Epithelial cell of esophagus (primary cell): ENCODE measurements at regions not wholly inside any gene's neighbourhood (a gene's known extent, or its start where the extent isn't known, plus 50 kb on each side); places are given as distances from the start of the nearest gene placed in this dataset.
"Not testable (repeated sequence)": the region's sequence is repeated elsewhere in the genome, so short reads cannot be mapped to it uniquely, and the experiment has no call there.

Source experiments
- DNase-seq: peaks from one replicate; pipeline ENCODE4 v3.0.0; 2010; ENCODE audit warnings: low read depth
- H3K4me3 ChIP-seq: 2 replicates; pipeline ENCODE4 v1.5.1; 2011; ENCODE audit warnings: mild to moderate bottlenecking, low read length, control low read depth
- CTCF ChIP-seq: IDR thresholded peaks from 2 replicates; pipeline ENCODE4 v1.5.1; 2011; ENCODE audit warnings: low read depth, mild to moderate bottlenecking, low read length, control low read depth, inconsistent platforms; ENCODE audit not compliant: insufficient read depth; ENCODE audit errors: missing control alignments

DNA sequence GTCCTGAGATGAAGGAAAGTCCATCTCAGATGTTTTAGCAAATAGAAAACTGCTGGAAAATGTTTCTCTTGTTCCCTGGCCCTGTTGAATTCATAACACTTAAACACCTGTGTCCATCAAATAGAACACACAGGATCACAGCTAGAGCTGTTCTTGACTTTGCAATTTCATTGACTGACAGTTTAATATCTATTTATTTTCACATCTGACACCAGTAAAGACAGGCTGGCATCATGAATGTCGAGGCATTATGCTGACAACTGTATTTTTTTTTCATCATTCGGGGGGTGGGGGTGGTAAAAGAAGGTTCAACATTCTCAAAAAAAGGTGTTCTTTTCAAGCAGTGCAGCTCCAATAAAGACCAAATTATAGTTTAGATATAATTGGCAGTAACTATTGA lies 591.2 kb upstream of the PTBP2 start:
- H3K4me3 ChIP-seq = no peak overlapping the region
- no peak for TF ChIP-seq CTCF
- DNase-seq = no peak

GRCh38 chr1:96144636-96145035 lies 576.9 kb upstream of the PTBP2 start:
- no peak for TF ChIP-seq CTCF
- DNase-seq = no peak
- H3K4me3 ChIP-seq = no peak overlapping the region

DNA sequence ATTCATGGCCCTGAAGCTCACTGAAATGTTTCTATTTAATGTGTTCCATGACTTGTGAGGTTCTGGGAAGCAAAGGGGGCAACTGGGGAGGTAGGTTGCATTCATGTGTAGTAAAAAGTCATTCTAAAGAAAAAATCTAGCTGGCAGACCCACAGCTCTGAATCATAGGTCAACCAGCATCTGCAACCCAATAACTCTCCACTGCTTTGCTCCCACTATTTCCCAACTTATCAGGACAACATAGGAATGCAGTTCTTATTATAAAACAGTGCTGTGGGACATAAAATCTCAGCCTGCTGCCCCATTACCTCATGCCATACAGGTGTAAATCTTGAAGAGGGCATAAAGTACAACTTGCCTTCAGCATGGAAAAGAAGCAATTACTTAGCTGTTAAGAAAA lies 576.1 kb upstream of the PTBP2 start:
- H3K4me3 ChIP-seq = no peak overlapping the region
- no peak for TF ChIP-seq CTCF
- no peak for DNase-seq

DNA sequence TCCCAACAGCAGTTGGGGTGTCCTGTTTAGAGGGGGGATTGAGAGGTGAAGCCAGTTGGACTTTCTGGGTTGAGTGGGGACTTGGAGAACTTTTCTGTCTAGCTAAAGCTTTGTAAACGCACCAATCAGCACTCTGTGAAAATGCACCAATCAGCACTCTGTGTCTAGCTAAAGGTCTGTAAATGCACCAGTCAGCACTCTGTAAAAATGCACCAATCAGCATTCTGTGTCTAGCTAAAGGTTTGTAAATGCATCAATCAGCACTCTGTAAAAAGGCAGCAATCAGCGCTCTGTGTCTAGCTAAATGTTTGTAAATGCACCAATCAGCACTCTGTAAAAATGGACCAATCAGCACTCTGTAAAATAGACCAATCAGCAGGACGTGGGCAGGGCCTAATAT lies 568.6 kb upstream of the PTBP2 start:
- not testable (repeated sequence) for DNase-seq, H3K4me3 ChIP-seq

GRCh38 chr1:96157101-96157500 lies 564.5 kb upstream of the PTBP2 start:
- no peak for TF ChIP-seq CTCF
- H3K4me3 ChIP-seq = no peak overlapping the region
- no peak for DNase-seq

DNA sequence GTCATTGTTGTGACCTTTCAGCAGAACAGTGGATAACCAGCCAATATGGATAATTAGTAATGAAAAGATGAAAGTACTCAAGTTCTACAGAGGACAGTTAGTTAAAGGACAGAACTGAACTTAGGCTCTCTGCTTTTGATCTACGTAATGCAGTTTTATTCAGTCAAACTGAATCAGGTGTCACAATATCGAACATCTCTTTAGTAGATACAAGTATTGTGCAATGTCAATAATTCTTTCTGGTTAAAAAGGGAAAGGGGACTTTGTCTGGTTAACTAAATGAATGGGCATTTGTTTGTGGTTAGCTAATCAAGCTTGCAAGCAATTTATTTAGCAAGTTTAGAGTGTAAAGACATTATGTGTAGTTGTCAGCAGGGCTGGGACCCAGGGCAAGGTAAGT lies 562.2 kb upstream of the PTBP2 start:
- DNase-seq = no peak
- no peak overlapping the region for H3K4me3 ChIP-seq
- no peak for TF ChIP-seq CTCF

GRCh38 chr1:96164053-96164452 lies 557.5 kb upstream of the PTBP2 start:
- no peak for TF ChIP-seq CTCF
- no peak overlapping the region for H3K4me3 ChIP-seq
- no peak for DNase-seq

- TF ChIP-seq CTCF = no peak
- DNase-seq = no peak
- H3K4me3 ChIP-seq = no peak overlapping the region
Measured at GRCh38 chr1:96178053-96178452, 543.5 kb upstream of the PTBP2 start.
